HEK293 (cell line): ENCODE measurements at regions not wholly inside any gene's neighbourhood (a gene's known extent, or its start where the extent isn't known, plus 50 kb on each side); places are given as distances from the start of the nearest gene placed in this dataset.

Experiments
- ZNF112 ChIP-seq: fragments of 450-650 bp; formaldehyde crosslinking; IDR thresholded peaks from 2 replicates; pipeline ENCODE4 v1.5.0; 2017; ENCODE audit warnings: missing biosample characterization, missing genetic modification characterization
- ZNF121 ChIP-seq: fragments of 450-650 bp; formaldehyde crosslinking; IDR thresholded peaks from 2 replicates; pipeline ENCODE4 v1.5.1; 2016; ENCODE audit warnings: missing biosample characterization, missing genetic modification characterization
- ZNF274 ChIP-seq, 2 experiments: fragments of 200-500 bp in 1 of 2; fragments of 450-650 bp in 1 of 2; sonication (Bioruptor generic) in 1 of 2; formaldehyde crosslinking in 1 of 2; IDR thresholded peaks; 2 replicates each; pipeline versions ENCODE4 v1.5.1 to v1.6.1; 2014 to 2016; ENCODE audit warnings: borderline replicate concordance in 1 of 2, inconsistent platforms in 1 of 2, low read length in 1 of 2, missing biosample characterization in 1 of 2, missing genetic modification characterization in 1 of 2
- ZNF747 ChIP-seq: fragments of 450-650 bp; formaldehyde crosslinking; IDR thresholded peaks from 2 replicates; pipeline ENCODE4 v1.5.1; 2016; ENCODE audit warnings: missing biosample characterization, missing genetic modification characterization
- TF ChIP-seq, protein P1 (sequence below): fragments of 450-650 bp; formaldehyde crosslinking; IDR thresholded peaks from 2 replicates; pipeline ENCODE4 v1.5.1; 2016; ENCODE audit warnings: missing biosample characterization, missing genetic modification characterization
- TF ChIP-seq, protein P2 (sequence below): fragments of 450-650 bp; IDR thresholded peaks from 2 replicates; pipeline ENCODE4 v1.5.1; 2018; ENCODE audit warnings: missing biosample characterization, missing genetic modification characterization
- TF ChIP-seq, protein P3 (sequence below): fragments of 450-650 bp; formaldehyde crosslinking; conservative IDR thresholded peaks from 2 replicates; pipeline ENCODE4 v1.5.1; 2016; ENCODE audit warnings: low read depth, missing biosample characterization, missing genetic modification characterization
- TF ChIP-seq, protein P4 (sequence below): fragments of 450-650 bp; formaldehyde crosslinking; IDR thresholded peaks from 2 replicates; pipeline ENCODE4 v1.5.1; 2016; ENCODE audit warnings: missing biosample characterization, missing genetic modification characterization, borderline replicate concordance
- TF ChIP-seq, protein P5 (sequence below): fragments of 450-650 bp; formaldehyde crosslinking; IDR thresholded peaks from 2 replicates; pipeline ENCODE4 v1.5.1; 2016; ENCODE audit warnings: missing biosample characterization, missing genetic modification characterization

DNA sequence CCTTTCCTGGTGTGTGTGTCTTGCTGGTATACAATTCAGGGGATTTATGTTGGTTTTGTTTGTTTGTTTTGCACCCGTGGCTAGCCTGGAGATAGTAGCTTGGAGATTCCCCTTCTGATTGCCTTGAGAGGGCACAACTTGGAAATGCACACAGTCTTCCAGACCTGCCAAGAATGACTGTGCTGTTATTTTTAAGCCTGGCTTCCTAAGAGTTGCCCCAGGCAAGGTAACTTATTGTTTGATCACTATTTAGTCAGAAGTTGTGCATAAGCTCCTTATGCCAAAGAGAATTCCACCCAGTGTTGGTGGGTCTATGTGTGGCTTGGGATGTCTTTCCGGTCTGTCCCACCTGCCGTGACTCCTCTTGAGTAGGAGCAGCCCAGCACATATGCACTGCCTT, 421.9 kb upstream of the KCNN2 start:
- TF ChIP-seq ZNF747 (tag by site-specific recombination) (no peak), ZNF121 (no peak), ZNF274 (IDR thresholded peaks at IDR 0.05; ENCODE audit: low read length) (no peak), ZNF274 (tag by site-specific recombination; IDR thresholded peaks at IDR 0.05; ENCODE audit: borderline replicate concordance) (no peak), ZNF112 (tag by site-specific recombination) (no peak)
- TF ChIP-seq, protein P1, sequence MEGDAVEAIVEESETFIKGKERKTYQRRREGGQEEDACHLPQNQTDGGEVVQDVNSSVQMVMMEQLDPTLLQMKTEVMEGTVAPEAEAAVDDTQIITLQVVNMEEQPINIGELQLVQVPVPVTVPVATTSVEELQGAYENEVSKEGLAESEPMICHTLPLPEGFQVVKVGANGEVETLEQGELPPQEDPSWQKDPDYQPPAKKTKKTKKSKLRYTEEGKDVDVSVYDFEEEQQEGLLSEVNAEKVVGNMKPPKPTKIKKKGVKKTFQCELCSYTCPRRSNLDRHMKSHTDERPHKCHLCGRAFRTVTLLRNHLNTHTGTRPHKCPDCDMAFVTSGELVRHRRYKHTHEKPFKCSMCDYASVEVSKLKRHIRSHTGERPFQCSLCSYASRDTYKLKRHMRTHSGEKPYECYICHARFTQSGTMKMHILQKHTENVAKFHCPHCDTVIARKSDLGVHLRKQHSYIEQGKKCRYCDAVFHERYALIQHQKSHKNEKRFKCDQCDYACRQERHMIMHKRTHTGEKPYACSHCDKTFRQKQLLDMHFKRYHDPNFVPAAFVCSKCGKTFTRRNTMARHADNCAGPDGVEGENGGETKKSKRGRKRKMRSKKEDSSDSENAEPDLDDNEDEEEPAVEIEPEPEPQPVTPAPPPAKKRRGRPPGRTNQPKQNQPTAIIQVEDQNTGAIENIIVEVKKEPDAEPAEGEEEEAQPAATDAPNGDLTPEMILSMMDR = no peak
- TF ChIP-seq, protein P2, sequence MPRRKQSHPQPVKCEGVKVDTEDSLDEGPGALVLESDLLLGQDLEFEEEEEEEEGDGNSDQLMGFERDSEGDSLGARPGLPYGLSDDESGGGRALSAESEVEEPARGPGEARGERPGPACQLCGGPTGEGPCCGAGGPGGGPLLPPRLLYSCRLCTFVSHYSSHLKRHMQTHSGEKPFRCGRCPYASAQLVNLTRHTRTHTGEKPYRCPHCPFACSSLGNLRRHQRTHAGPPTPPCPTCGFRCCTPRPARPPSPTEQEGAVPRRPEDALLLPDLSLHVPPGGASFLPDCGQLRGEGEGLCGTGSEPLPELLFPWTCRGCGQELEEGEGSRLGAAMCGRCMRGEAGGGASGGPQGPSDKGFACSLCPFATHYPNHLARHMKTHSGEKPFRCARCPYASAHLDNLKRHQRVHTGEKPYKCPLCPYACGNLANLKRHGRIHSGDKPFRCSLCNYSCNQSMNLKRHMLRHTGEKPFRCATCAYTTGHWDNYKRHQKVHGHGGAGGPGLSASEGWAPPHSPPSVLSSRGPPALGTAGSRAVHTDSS (tag by site-specific recombination) = no peak
- TF ChIP-seq, protein P3, sequence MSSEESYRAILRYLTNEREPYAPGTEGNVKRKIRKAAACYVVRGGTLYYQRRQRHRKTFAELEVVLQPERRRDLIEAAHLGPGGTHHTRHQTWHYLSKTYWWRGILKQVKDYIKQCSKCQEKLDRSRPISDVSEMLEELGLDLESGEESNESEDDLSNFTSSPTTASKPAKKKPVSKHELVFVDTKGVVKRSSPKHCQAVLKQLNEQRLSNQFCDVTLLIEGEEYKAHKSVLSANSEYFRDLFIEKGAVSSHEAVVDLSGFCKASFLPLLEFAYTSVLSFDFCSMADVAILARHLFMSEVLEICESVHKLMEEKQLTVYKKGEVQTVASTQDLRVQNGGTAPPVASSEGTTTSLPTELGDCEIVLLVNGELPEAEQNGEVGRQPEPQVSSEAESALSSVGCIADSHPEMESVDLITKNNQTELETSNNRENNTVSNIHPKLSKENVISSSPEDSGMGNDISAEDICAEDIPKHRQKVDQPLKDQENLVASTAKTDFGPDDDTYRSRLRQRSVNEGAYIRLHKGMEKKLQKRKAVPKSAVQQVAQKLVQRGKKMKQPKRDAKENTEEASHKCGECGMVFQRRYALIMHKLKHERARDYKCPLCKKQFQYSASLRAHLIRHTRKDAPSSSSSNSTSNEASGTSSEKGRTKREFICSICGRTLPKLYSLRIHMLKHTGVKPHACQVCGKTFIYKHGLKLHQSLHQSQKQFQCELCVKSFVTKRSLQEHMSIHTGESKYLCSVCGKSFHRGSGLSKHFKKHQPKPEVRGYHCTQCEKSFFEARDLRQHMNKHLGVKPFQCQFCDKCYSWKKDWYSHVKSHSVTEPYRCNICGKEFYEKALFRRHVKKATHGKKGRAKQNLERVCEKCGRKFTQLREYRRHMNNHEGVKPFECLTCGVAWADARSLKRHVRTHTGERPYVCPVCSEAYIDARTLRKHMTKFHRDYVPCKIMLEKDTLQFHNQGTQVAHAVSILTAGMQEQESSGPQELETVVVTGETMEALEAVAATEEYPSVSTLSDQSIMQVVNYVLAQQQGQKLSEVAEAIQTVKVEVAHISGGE (tag by site-specific recombination) = no peak
- TF ChIP-seq, protein P4, sequence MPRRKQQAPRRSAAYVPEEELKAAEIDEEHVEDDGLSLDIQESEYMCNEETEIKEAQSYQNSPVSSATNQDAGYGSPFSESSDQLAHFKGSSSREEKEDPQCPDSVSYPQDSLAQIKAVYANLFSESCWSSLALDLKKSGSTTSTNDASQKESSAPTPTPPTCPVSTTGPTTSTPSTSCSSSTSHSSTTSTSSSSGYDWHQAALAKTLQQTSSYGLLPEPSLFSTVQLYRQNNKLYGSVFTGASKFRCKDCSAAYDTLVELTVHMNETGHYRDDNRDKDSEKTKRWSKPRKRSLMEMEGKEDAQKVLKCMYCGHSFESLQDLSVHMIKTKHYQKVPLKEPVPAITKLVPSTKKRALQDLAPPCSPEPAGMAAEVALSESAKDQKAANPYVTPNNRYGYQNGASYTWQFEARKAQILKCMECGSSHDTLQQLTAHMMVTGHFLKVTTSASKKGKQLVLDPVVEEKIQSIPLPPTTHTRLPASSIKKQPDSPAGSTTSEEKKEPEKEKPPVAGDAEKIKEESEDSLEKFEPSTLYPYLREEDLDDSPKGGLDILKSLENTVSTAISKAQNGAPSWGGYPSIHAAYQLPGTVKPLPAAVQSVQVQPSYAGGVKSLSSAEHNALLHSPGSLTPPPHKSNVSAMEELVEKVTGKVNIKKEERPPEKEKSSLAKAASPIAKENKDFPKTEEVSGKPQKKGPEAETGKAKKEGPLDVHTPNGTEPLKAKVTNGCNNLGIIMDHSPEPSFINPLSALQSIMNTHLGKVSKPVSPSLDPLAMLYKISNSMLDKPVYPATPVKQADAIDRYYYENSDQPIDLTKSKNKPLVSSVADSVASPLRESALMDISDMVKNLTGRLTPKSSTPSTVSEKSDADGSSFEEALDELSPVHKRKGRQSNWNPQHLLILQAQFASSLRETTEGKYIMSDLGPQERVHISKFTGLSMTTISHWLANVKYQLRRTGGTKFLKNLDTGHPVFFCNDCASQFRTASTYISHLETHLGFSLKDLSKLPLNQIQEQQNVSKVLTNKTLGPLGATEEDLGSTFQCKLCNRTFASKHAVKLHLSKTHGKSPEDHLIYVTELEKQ (tag by site-specific recombination) = no peak
- TF ChIP-seq, protein P5, sequence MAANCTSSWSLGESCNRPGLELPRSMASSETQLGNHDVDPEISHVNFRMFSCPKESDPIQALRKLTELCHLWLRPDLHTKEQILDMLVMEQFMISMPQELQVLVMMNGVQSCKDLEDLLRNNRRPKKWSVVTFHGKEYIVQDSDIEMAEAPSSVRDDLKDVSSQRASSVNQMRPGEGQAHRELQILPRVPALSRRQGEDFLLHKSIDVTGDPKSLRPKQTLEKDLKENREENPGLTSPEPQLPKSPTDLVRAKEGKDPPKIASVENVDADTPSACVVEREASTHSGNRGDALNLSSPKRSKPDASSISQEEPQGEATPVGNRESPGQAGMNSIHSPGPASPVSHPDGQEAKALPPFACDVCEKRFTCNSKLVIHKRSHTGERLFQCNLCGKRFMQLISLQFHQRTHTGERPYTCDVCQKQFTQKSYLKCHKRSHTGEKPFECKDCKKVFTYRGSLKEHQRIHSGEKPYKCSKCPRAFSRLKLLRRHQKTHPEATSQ (tag by site-specific recombination) = no peak
